PFSK-1 (cell line): ENCODE measurements at regions not wholly inside any gene's neighbourhood (a gene's known extent, or its start where the extent isn't known, plus 50 kb on each side); places are given as distances from the start of the nearest gene placed in this dataset.

Experiments used
- POLR2AphosphoS5 ChIP-seq: IDR thresholded peaks from 2 replicates; pipeline ENCODE4 v1.6.1; 2012; ENCODE audit warnings: low read depth, mild to moderate bottlenecking, control low read depth, low read length, moderate library complexity
- SIN3A ChIP-seq: IDR thresholded peaks from 2 replicates; pipeline ENCODE4 v1.6.1; 2012; ENCODE audit warnings: mild to moderate bottlenecking, low read length, moderate library complexity, borderline replicate concordance; ENCODE audit not compliant: insufficient read depth
- TF ChIP-seq, protein P1 (sequence below), 2 experiments: IDR thresholded peaks; 2 replicates each; pipeline versions ENCODE4 v1.6.1 to v1.8.0; 2011 to 2012; ENCODE audit warnings: low read depth in 2 of 2, low read length in 2 of 2, control low read depth in 1 of 2, inconsistent platforms in 1 of 2, mild to moderate bottlenecking in 1 of 2, moderate library complexity in 1 of 2; ENCODE audit not compliant: insufficient read depth in 1 of 2

DNA sequence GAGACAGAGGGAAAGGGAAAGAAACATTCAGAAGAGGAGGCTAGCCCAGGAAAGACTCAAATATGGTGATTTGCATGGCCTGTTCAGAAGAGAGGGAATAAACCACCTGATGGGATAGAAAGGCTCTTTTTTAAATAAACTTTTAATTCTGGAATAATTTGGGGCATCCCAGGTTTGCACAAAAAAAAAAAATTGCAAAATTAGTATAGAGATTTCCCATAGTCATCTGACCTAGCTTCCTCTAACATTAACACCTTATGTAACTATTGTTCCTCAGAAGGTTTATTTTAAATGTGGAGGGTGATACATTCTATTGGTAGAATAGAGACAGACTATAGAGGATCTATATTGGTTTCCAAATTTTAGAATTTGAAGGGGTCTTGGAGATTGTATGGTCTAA is 330.4 kb upstream of the SLC14A2 start:
- TF ChIP-seq, protein P1, sequence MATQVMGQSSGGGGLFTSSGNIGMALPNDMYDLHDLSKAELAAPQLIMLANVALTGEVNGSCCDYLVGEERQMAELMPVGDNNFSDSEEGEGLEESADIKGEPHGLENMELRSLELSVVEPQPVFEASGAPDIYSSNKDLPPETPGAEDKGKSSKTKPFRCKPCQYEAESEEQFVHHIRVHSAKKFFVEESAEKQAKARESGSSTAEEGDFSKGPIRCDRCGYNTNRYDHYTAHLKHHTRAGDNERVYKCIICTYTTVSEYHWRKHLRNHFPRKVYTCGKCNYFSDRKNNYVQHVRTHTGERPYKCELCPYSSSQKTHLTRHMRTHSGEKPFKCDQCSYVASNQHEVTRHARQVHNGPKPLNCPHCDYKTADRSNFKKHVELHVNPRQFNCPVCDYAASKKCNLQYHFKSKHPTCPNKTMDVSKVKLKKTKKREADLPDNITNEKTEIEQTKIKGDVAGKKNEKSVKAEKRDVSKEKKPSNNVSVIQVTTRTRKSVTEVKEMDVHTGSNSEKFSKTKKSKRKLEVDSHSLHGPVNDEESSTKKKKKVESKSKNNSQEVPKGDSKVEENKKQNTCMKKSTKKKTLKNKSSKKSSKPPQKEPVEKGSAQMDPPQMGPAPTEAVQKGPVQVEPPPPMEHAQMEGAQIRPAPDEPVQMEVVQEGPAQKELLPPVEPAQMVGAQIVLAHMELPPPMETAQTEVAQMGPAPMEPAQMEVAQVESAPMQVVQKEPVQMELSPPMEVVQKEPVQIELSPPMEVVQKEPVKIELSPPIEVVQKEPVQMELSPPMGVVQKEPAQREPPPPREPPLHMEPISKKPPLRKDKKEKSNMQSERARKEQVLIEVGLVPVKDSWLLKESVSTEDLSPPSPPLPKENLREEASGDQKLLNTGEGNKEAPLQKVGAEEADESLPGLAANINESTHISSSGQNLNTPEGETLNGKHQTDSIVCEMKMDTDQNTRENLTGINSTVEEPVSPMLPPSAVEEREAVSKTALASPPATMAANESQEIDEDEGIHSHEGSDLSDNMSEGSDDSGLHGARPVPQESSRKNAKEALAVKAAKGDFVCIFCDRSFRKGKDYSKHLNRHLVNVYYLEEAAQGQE (IDR thresholded peaks at IDR 0.05; ENCODE audit: insufficient read depth in 1 of 2, low read depth in 2 of 2, low read length in 2 of 2) = no peak
- TF ChIP-seq SIN3A (no peak), POLR2AphosphoS5 (no peak)
